D721Med (cell line): ENCODE measurements at regions not wholly inside any gene's neighbourhood (a gene's known extent, or its start where the extent isn't known, plus 50 kb on each side); places are given as distances from the start of the nearest gene placed in this dataset.

Experiments
- DNase-seq: peaks from one replicate; pipeline ENCODE4 v3.0.0; 2011; ENCODE audit warnings: low spot score; ENCODE audit not compliant: insufficient read length
- FAIRE-seq: peaks from 2 replicates; lab custom pipeline; 2011; peaks lifted over from hg19 to GRCh38; lab: Jason Lieb, UNC
- TF ChIP-seq, protein P1 (sequence below): IDR thresholded peaks from 2 replicates; pipeline ENCODE4 v1.5.1; 2012; ENCODE audit warnings: mild to moderate bottlenecking, control low read depth; ENCODE audit not compliant: insufficient read depth; ENCODE audit errors: missing control alignments

DNA sequence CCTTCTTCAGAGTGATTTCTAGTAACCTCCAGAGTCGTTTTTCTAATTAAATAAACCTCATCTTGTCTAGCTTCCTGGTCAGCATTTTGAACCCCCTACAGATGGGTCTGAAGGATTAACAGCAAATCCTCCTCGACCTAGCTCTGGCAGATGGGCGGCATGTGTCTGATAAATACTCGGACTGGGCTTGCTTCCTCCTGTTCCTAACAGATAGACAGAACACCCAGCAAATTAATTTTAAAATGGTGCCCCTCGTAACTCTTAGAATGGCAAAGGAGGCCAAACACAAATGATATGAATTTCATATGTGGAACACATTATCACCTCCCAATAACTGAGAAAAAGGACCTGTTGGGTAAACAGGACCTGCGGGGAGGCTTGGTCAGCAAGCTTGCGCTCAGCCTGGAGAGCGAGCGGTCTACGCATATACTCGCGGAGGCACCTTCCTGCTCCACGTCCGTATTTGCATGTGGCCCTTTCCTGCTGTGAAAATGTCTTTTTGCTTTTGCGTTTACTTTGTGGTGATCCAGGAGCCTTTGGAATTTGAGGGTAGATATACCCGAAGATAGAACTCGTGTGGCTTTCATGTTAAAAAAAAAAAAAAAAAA is 79.6 kb downstream of the OTX2 start:
- DNase-seq (peak; percentile 58), FAIRE-seq (peak; percentile 97)
- TF ChIP-seq, protein P1, sequence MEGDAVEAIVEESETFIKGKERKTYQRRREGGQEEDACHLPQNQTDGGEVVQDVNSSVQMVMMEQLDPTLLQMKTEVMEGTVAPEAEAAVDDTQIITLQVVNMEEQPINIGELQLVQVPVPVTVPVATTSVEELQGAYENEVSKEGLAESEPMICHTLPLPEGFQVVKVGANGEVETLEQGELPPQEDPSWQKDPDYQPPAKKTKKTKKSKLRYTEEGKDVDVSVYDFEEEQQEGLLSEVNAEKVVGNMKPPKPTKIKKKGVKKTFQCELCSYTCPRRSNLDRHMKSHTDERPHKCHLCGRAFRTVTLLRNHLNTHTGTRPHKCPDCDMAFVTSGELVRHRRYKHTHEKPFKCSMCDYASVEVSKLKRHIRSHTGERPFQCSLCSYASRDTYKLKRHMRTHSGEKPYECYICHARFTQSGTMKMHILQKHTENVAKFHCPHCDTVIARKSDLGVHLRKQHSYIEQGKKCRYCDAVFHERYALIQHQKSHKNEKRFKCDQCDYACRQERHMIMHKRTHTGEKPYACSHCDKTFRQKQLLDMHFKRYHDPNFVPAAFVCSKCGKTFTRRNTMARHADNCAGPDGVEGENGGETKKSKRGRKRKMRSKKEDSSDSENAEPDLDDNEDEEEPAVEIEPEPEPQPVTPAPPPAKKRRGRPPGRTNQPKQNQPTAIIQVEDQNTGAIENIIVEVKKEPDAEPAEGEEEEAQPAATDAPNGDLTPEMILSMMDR, result no peak

- no peak for FAIRE-seq
- no peak for DNase-seq
- TF ChIP-seq, protein P1, result no peak
Observed at GRCh38 chr14:56724013-56724412, 86.3 kb downstream of the OTX2 start.

DNA sequence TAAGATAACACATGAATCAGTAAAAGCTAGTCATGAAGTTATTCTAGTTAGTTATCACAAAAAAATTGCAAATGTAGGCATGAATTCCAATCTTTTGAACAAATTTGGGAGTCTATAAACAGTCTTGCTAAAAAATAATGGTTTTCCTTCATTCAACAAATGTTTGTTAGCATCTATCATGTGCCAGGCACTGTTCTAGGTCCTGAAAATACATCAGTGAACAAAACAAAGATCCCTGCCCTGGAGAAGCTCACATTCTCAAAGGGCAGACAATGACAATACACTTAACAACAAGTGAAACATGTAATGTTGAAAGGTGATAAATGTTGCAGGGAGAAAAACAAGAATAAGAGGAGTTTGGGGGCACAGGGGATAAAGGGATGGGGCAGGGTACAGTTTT is 86.9 kb downstream of the OTX2 start:
- TF ChIP-seq, protein P1, result no peak
- DNase-seq (no peak), FAIRE-seq (no peak)

DNA sequence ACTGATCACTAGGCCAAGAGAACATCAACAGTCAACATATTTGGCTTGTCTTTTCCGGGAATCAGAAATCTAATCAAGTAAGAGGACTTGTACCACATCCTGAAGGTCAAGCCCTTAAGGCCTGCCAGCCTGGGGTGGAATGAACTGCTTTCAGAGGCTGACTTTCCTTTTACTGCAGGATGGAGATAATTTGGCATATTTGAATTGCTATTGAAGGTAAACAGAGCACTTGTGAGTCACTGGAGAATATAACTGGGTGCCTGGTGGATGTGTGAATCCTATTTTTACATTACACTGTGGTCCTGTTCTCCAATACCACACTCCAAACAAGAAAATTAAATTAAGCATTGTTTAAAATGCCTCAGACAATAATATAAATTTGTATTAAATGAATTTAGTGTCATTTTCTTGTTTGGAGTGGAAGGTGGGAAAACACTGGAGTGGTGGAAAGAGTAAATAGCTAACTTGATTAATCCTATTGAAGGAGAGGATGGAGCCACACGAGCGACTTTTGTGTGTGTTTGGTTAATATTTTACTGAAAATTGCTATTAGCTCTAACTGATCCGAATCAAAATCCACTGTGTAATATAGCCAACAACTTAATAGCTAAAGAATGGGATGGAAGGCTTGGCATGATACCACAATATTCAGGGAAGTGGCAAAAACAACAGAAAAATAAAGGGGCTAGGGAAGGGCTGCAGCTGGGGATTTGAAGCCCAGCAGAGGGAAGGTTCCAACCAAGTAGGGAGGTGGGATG is 89.4 kb downstream of the OTX2 start:
- DNase-seq (no peak), FAIRE-seq (no peak)
- TF ChIP-seq, protein P1, result no peak

- TF ChIP-seq, protein P1, result no peak
- DNase-seq (no peak), FAIRE-seq (no peak)
Observed at GRCh38 chr14:56718312-56718711, 92.0 kb downstream of the OTX2 start.

GRCh38 chr14:56716705-56717104 is 93.6 kb downstream of the OTX2 start:
- TF ChIP-seq, protein P1, result no peak
- no peak for DNase-seq
- peak; percentile 64 for FAIRE-seq

DNA sequence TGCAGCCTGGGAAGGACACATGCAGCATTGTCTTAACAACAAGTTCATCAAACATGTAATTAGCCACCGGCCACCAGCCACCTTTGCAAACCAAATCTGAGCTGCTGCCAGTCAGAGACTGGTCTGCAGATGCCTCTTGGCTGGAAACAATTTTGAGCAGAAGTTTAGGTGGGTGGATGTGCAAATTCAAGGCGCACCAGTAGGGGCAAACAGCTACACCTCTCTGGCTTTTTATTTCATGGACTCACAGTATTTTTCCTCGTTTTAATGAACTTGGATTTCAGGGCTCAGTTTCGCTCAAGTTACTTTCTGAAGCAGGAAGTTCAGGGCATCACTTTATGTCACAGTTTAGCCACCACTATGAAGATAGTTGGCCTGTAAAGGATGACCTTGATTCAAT is 94.3 kb downstream of the OTX2 start:
- DNase-seq, result no peak
- no peak for FAIRE-seq
- TF ChIP-seq, protein P1, result peak; percentile 2
